ENCODE measurements at regions not wholly inside any gene's neighbourhood (a gene's known extent, or its start where the extent isn't known, plus 50 kb on each side); places are given as distances from the start of the nearest gene placed in this dataset.

GRCh38 chr9:107975426-107976010, 485.9 kb upstream of the KLF4 start (continued):
- TF ChIP-seq CTCF (IDR thresholded peaks at IDR 0.05 in 2 of 3, conservative IDR thresholded peaks at IDR 0.05 in 1 of 3; ENCODE audit: borderline replicate concordance in 1 of 3, insufficient read depth in 1 of 3, low read depth in 2 of 3, low read length in 2 of 3): no peak
- no peak for TF ChIP-seq POLR2A (IDR thresholded peaks at IDR 0.05; ENCODE audit: borderline replicate concordance, extremely low read depth, insufficient read depth, insufficient read length)
- TF ChIP-seq EZH2 (IDR thresholded peaks at IDR 0.05): no peak

GRCh38 chr9:107973451-107973850, 483.9 kb upstream of the KLF4 start:
- no peak overlapping the region for H2AFZ ChIP-seq (ENCODE audit: low read depth, low read length, poor library complexity, severe bottlenecking)
- POLR2A ChIA-PET: no interaction called here

More at GRCh38 chr9:107973451-107973850, 483.9 kb upstream of the KLF4 start:
- Histone ChIP-seq H3K9me3 (ENCODE audit: control insufficient read depth in 1 of 2, insufficient read depth in 1 of 2, low read depth in 1 of 2, low read length in 2 of 2) (no peaks in the 10 kb centered on the region), H3K9me2 (ENCODE audit: insufficient read depth) (no peaks in the 10 kb centered on the region), H3K9ac (ENCODE audit: low read length) (no peak overlapping the region), H3K27me3 (ENCODE audit: insufficient read depth, low read length) (no peaks in the 10 kb centered on the region), H3K4me3 (replicated peaks in 1 of 2; ENCODE audit: low read depth in 1 of 2, low read length in 2 of 2) (no peak overlapping the region), H3K27ac (ENCODE audit: low read depth, low read length) (no peak overlapping the region), H3K36me3 (ENCODE audit: control insufficient read depth in 1 of 2, insufficient read depth in 2 of 2, low read length in 2 of 2) (no peaks in the 10 kb centered on the region), H3K79me2 (ENCODE audit: insufficient read depth, low read length) (no peaks in the 10 kb centered on the region), H4K20me1 (ENCODE audit: insufficient read depth) (no peaks in the 10 kb centered on the region), H3K4me1 (ENCODE audit: control insufficient read depth in 1 of 2, insufficient read depth in 2 of 2, low read length in 2 of 2) (0 out of 4 replicates have a peak, but pooled peaks cover 0 to 3% of the 10 kb centered on the region in 2 experiments), H3K4me2 (ENCODE audit: low read length) (no peak overlapping the region)
- intact Hi-C loops (cut with micrococcal nuclease): no loop called here
- ATAC-seq: no peak
- BruUV-seq (replicated peaks): no TSS peak
- DNase-seq (ENCODE audit: low read depth, low spot score): no peak
- ChIA-PET RAD21 (ENCODE audit: low non-redundant PET in 1 of 2, low total read pairs in 2 of 2, uncharacterized antibody in 2 of 2, unreplicated experiment in 2 of 2) (no interaction called here), CTCF (no interaction called here)
- no peak for TF ChIP-seq POLR2A (IDR thresholded peaks at IDR 0.05; ENCODE audit: borderline replicate concordance, extremely low read depth, insufficient read depth, insufficient read length)
- no peak for TF ChIP-seq CTCF (IDR thresholded peaks at IDR 0.05 in 2 of 3, conservative IDR thresholded peaks at IDR 0.05 in 1 of 3; ENCODE audit: borderline replicate concordance in 1 of 3, insufficient read depth in 1 of 3, low read depth in 2 of 3, low read length in 2 of 3)
- TF ChIP-seq TCF7L2 (IDR thresholded peaks at IDR 0.05; ENCODE audit: borderline replicate concordance, extremely low read depth, insufficient read depth, insufficient read length): no peak
- no peak for TF ChIP-seq EZH2phosphoT487 (IDR thresholded peaks at IDR 0.05; ENCODE audit: borderline replicate concordance)
- no peak for TF ChIP-seq RAD21 (IDR thresholded peaks at IDR 0.05; ENCODE audit: low read depth)
- TF ChIP-seq ATF3 (IDR thresholded peaks at IDR 0.05): no peak
- TF ChIP-seq ELF1 (IDR thresholded peaks at IDR 0.05; ENCODE audit: borderline replicate concordance, low read depth): no peak
- no peak for TF ChIP-seq ZNF274 (IDR thresholded peaks at IDR 0.05; ENCODE audit: low read depth, low read length)

Data from HCT116 (cell line).